ENCODE measurements at regions not wholly inside any gene's neighbourhood (a gene's known extent, or its start where the extent isn't known, plus 50 kb on each side); places are given as distances from the start of the nearest gene placed in this dataset.

GRCh38 chr18:2316751-2317696, 254.3 kb downstream of the METTL4 start:
- TF ChIP-seq, protein P1, sequence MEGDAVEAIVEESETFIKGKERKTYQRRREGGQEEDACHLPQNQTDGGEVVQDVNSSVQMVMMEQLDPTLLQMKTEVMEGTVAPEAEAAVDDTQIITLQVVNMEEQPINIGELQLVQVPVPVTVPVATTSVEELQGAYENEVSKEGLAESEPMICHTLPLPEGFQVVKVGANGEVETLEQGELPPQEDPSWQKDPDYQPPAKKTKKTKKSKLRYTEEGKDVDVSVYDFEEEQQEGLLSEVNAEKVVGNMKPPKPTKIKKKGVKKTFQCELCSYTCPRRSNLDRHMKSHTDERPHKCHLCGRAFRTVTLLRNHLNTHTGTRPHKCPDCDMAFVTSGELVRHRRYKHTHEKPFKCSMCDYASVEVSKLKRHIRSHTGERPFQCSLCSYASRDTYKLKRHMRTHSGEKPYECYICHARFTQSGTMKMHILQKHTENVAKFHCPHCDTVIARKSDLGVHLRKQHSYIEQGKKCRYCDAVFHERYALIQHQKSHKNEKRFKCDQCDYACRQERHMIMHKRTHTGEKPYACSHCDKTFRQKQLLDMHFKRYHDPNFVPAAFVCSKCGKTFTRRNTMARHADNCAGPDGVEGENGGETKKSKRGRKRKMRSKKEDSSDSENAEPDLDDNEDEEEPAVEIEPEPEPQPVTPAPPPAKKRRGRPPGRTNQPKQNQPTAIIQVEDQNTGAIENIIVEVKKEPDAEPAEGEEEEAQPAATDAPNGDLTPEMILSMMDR (IDR thresholded peaks at IDR 0.05; ENCODE audit: insufficient read depth, low read length) = no peak
- TF ChIP-seq REST (IDR thresholded peaks at IDR 0.05; ENCODE audit: insufficient replicate concordance, low read depth) = no peak

All from HL-60 (cell line).